GM19035 (cell line): ENCODE measurements at regions not wholly inside any gene's neighbourhood (a gene's known extent, or its start where the extent isn't known, plus 50 kb on each side); places are given as distances from the start of the nearest gene placed in this dataset.

Experiments used
- ATAC-seq: cut with Tn5 transposase; IDR thresholded peaks from one replicate; pipeline ENCODE4 v1.9.1; 2021; ENCODE audit not compliant: unreplicated experiment

DNA sequence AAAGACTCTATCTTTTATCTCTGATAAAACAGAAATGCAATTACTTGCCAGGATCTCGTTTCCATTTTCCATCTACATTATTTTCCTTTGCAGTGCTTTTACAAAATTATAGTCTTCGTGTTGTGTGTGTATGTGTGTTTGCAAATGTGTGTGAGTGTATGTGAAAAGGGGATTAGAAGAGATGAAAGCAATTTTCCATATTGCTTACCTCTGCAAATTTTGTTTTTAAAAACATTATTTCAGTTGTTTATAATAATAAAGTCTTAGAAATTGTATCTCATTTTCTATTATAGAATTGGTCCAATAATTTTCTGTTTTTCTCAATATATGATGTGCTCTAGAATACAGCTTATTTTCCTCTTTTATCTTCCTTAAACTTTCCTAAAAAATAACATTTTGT lies 421.3 kb upstream of the ANKRD30A start:
- no peak for ATAC-seq

DNA sequence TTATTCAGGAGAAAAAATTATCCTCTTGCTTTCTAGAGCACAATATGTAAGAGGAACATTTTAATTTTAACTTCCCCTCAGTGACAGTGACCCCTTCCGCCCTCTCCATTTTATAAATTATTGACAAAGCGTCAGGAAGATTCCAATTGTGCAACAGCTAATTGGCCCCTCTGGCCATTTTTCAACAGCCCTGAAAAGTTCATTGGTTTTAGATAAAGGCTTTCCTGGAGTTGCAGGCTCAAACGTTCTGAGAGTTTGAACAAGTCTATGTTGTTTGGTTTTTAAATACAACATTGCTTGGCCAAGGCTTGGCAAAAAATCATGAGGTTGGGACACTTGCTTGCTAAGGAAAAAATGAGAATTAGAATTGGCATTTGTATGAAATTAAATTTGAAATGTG lies 422.2 kb upstream of the ANKRD30A start:
- no peak for ATAC-seq

DNA sequence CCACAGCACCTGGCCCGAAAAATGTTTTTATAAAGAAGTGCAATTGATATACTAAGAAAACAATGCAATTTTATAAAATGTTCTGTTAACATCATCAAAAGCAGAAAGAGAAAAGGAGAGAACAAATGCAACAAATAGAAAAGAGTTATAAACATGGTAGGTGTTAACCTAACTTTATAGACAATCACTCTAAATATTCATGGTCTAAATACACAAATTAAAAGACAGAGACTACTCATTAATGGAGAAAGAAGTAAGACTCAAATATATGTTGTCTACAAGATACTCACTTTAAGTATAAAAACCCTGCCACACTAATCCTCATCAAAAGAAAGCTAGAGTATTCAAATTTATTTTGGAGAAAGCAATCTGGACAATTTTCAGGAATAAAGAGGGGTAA lies 425.3 kb upstream of the ANKRD30A start:
- ATAC-seq, result no peak

DNA sequence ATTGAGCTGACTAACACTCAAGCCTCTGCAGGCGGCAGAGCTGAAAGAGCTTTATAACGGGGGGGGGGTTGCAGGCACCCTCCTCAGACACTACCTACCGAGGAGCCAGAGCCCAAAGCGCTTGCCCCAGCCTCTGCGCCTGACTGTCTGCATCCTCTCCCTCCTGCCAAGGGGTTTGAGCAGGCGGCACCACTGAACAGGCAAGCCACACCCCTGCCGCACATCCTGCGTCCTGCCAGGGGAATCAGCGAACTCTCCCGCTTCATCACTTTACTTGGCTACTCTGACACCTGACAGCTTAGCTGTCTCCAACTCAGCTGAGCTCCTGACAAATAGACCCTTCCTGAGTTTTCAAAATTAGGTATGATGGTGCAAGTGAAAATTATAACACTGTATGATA lies 432.6 kb upstream of the ANKRD30A start:
- ATAC-seq, result no peak

DNA sequence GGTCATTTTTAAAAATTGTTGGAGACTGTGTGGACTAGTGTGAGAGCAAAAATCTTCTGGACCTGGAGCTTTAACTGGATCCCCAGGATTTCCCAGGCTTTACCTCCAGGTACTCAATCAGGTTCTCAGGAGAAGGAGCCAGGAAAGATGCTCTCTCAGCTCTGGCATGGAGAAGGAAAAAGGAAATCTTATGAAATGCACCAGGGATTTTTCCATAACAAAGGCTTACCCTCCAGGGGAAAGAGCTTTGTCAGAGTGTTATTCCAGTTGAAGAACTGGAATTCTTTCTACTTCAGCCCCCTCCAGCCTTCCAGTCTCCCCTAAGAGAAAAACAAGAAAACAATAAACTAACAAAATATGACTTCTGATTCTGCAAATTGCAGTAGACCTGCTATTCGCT lies 436.7 kb upstream of the ANKRD30A start:
- no peak for ATAC-seq

DNA sequence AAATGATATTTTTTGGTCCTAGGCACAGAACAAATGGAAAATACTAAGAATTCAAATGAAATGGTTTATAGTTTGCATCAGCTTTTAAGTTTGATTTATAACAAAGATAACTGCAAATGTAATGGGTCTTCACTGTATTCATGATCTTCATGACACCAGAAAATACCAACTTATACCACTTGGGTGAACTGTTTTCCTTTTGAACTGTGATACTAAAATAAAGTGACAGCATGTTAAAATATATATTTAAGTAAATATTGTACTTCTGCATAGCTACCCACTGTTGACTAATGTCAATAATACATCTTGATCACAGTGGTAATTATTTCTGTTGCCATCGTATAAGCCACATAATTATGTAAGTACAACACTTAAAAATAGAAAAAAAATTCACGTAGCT lies 442.0 kb upstream of the ANKRD30A start:
- no peak for ATAC-seq

DNA sequence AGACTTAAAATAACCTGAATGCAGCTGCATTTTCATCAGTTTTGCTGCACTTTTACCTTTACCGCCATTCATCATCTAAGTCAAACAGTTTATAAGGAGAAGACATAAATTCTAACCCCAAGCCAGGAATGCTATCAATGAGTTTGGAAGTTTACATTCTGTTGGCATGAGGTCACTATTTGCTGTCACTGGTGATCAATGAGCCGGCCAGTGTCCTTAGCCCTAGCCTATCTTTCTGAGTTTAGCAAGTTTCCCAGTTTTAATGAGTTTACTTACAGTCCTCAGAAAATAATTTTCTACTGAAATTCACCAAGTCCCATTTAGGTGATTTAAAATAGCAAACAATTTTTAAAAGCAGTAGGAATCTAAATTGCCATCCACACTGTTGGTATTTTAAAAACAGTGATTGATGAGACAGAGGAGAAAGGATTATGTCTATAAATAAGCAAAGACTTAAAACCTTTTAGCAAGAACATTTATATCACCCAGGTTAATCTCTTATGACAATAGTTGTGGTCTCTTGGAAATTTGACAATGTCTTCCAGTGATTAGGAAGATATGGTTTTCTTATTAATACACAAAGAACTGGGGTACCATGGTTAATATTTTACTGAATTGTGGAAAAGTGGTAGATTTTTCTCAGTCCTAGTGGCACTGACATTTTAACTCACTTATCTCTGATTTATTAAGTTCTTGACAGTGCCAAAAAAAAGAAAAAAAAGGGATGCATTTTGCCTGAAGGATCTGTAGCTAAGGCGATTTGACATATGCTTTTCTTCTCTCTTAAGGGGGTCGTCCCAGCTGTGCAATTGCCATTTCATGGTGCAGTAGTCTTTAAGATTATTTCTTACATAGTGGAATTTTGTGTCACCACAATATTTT lies 443.4 kb upstream of the ANKRD30A start:
- no peak for ATAC-seq

DNA sequence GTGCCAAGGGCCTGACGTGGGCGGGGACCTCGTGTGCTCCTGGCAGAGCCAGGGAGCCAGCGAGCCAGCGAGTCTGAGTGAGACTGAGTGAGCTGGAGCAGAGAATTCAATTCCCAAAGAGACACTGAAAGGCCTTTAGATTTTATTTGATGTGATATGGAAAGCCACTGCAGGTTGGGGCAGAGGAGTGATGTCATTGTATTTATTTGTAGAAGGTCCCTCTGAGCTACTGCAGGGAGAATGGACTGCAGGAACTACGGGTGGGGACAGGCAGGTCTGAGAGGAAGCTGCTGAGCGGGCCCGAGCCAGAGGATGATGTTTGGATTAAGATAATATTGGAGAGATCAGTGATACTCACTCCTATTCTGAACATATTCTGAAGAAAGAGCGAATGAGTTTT lies 445.8 kb upstream of the ANKRD30A start:
- no peak for ATAC-seq

DNA sequence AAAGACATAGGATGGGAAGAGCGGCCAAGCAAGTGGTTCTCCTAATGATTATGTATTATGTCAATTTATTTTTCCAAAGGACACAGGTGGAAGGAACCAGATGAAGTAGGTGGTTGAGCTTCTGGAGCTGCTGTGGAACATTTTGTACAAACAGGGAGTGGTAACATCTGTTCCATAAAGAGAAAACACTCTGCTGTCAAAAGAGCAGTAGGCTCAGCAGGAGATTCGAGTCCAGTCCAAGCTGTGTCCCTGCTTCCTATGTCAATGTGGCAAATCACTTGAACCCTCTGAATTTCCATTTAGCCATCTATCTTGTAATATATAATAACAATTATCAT lies 448.0 kb upstream of the ANKRD30A start:
- ATAC-seq, result no peak

DNA sequence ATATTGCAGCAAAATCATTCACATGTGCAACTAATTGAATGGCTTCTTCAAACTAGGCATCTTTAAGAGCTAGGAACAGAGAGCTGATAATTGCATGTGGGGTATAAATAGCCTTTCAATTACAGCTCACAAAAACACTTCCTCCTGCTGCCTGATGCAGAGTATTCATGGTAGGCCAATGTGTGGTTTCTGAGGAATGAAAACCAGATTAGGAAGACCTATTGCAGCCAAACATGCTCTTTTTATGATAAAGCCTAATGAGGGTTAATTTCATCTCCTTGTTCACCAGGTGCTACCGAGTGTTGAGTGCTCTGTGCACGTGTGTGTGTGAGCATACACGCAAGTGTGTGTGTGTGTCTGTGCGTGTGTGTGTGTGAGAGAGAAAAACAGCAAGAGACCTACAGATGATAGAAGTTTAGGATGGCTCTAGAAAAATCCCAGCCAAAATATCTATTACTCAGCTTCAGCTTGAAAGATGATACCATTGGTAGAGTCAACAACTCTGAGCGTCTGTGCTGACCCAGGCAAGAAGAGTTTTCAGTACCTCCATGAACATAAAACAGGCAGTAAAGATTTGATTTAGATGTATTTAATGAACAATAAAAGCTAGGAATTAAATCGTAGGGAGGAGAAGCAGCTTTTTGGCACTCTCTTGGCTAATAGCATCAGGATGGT lies 448.5 kb upstream of the ANKRD30A start:
- no peak for ATAC-seq

DNA sequence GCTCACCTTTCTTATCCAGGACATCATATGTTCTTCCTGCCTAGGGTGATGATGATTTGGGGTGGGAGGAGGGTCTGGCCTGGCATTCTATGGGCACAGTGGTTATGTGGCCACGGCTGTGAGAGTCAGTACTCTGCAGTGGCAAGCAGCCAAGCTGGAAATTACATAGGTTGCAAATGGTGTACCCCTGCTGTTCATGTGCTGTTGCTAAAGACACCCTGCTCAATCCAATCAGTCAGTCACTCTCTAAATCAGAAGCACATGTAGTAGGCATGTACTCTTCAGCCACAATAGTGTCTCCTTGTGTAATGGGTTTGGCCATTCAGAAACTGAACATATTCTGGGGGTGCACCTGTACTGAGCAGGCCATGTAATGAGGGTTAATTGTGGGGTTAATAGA lies 449.1 kb upstream of the ANKRD30A start:
- ATAC-seq, result no peak

DNA sequence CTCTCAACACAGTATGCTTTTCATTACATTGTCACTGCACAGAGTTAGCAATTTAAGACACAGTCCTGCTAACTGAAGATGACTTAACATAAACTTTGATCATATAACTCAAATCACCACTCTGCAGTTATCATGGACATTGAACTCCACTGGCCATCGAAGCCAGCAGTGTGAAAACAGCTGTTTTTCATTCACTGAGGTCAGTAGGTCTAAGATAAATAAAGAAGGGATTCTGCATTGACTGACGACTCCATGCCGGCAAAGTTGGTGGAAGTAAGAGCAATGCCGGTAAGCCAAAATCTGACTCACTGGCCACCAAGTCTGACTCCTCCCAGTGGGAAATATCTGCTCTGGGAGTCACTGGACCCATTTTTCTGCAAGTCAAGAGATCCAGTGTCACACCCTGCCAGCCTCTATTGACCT lies 449.9 kb upstream of the ANKRD30A start:
- ATAC-seq, result no peak

DNA sequence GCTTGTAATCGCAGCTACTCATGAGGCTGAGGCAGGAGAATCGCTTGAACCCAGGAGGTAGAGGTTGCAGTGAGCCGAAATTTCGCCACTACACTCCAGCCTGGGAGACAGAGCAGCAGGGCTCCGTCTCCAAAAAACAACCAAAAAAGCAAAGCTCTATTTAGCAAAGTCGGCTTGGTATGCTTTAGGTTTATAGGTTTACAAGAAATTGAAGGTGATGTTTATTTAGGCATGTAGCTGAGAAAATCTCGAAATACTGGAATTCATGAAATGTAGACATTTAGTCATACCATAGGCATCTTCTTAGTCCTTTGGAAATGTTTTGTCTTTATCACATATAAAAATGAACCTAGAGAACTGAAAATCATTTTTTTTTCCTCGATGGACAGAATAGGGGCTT lies 453.8 kb upstream of the ANKRD30A start:
- no peak for ATAC-seq

DNA sequence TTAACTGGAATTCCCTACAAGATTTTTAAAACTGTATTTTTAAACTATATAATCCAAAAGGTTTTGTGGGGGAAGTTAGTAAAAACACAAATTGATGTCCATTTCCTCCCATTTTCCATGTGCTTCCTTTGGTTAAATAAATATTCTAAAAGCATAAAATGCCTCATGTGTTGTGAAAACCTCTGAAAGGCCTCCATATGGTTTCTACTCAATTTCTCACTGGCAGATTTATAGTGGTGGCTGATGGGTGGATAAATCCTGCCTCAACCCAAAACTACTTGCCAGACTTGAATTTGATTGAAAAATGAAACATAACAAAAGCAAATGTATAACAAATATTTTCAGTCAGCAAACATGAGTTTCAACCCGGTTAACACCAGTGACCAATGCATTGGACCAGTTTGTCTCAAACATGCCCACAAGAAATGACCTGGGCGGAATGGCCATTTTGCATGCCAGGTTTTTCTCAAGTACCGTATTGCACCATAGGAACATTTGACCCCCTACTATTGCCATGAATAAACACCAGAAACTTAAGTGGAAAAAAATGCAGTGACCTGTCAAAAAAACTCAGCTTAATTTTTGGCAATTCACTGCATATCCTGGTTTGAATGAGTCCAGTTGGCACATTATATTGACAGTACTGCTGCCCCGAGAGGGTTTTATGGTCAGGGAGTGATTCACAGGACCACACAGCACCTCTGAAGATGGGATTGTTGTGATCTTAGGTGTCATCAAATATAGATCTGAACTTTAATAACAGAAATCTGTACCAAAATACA lies 454.6 kb upstream of the ANKRD30A start:
- no peak for ATAC-seq

DNA sequence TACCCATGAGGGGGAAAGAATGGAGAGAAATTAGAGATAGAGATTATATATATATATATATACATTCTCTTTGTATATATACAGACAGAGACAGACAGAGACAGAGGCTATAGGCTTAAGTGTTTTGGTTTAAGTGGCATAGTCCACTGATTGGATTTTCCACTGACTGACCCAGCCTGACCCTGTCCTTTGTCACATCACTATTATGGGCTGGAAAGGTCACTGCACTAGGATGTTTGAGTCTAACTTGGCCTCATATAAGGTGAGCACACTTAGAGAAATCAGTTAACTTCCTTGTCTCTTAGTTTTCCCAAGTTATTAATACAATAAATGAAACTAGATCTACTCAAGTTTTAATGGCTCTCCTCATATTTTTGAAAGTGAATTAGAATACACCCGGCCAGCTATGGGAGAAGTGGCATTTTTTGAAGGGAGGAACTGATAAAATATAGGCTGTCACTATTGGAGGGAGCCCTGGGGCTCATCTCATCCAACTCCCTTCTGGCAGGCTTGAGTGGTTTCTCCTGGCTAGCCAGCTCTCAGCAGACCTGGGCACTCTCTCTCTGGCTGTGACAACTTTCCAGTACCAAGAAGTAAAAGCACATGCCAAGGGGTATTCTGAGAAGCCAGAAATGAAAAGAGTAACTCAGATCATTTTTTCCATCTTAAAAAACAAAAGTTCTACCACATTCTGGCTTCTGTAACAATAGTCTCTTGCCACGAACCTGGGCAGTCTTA lies 455.6 kb upstream of the ANKRD30A start:
- no peak for ATAC-seq

DNA sequence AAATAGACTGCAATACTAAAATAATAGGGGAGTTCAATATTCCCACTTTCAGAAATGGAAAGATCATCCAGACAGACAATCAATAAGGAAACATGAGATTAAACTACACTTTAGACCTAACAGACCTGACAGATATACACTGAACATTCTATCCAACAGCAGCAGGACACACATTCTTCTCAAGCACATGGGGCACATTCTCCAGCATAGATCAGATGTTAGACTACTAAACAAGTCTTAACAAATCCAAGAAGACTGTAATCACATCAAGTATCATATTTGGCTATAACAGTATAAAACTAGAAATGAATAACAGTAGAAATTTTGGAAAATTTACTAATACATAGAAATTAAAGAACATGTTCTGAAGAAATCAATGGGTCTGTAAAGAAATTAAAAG lies 458.9 kb upstream of the ANKRD30A start:
- ATAC-seq, result no peak

DNA sequence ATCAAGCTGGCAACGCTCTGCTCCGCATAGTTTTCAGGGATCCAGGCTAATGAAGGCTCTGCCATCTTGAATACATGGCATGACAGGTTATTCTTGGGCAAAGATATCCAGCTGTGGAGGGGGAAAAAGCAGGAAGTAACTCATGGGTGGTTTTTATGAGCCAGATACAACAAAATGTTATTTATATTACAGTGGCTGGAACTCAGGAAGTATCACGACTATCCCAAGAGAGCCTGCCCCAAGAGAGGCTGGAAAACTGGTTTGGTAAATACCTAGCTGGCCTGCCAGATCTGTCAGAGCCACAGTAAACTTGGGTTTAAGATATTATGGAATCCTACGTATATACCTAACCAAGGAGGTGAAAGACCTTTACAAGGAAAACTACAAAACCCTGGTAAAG lies 462.8 kb upstream of the ANKRD30A start:
- no peak for ATAC-seq

DNA sequence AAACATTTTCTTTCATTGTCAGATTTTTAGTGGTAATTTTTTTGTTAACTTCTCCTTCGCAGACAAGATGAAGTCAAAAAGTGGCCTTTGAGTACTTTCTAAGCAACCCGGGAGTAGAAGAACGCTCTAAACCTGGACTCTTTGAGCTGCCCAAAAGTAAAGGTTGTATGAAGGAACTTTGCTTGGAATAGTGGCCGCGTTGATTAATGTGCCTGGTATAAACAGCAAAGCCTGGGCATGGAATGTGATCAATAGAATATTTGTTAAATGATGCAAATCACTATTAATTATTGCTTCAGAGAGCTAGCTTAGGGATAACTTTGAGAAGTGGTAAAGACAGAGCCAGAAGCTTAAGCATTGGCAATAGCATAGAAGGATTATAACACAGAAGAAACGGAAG lies 475.1 kb upstream of the ANKRD30A start:
- no peak for ATAC-seq

DNA sequence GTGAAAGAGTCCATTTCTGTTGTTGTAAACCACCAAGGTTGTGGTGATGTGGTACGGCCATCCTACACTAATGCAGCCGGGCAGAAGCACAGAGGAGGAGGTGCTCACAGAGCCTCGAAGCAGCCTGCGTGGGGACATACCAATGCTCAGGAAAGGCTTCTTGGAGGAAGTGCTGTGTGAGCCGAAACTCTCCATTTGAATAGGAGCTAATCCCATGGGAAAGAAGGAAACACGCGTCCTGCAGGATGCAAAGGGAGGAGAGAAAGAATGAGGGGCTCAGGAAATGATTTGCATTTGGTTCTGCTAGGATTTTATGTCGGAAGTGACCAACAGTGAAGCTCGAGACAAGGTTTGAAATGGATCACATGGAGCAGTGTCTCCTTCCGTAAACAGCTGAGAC lies 477.9 kb upstream of the ANKRD30A start:
- ATAC-seq, result no peak

DNA sequence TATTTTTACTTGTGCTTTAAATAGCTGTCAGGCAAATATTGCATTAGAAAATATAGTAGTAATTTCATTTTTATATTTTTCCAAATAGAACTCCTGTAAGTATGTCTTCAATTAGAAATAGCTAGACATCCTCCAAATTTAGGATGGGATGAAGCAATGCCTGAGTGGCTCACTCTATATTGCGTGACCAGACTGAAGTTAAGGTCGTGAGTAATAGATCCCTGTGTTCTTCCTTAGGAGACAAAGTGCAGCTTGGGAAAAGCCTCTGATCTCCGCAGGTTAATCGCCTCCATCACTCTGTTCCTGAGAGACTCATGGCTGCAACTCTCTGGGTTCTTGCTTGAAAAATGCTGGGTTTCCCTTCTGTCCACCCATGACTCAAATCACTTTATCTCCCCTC lies 484.8 kb upstream of the ANKRD30A start:
- ATAC-seq, result no peak

DNA sequence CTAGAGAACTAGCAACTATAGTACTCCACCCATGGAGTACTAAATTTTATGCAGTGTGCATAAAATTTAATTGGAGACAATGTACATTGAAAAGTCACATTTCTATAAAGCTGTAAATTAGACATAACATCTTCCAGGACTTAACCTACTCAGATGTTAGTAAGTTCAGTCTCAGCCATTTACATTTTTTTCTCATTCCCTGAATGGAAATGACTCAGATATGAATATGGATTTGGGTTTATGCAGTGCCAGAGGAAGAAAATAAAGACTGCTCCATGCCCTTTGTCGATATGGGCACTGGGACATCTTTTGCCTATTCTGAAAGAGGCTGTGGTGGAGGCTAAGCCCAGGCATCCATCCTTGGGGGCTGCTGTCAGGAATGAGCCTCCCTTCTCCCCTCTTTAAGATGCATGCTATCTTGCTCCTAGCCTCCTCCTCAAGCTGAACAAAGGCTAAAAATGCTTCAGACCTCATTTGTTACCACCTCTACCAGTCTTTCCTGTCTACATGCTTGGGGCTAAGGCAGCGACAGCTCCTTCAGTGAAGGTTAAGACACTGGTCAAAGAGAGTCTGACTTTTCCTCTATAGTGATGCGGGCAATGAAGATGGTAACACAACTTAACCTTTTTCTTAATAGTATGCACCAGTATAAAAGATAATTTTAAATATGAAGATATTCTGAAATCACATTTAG lies 486.8 kb upstream of the ANKRD30A start:
- ATAC-seq, result no peak
